Naive thymus-derived CD8-positive, alpha-beta T cell (primary cell): ENCODE measurements at regions not wholly inside any gene's neighbourhood (a gene's known extent, or its start where the extent isn't known, plus 50 kb on each side); places are given as distances from the start of the nearest gene placed in this dataset.
"Not testable (repeated sequence)": the region's sequence is repeated elsewhere in the genome, so short reads cannot be mapped to it uniquely, and the experiment has no call there.

Experiments
- ATAC-seq, 2 donors: fragments of 150-1000 bp; cut with Tn5 transposase in 1 of 2; sonication (Bioruptor Pico), chemical (Tn5 transposase) in 1 of 2; 1 replicate in 1 of 2; 2 replicates in 1 of 2; pipeline ENCODE4 v1.10.0; 2021; ENCODE audit warnings: mild to moderate bottlenecking in 2 of 2, moderate library complexity in 2 of 2
- POLR2A ChIA-PET: fragments of 350-600 bp; sonication (Branson Sonifier 250); formaldehyde crosslinking; loops from one replicate; lab custom pipeline; 2021; ENCODE audit warnings: antibody characterized with exemption; lab: Charles Lee
- DNase-seq, 10 donors: peaks; one replicate each; pipeline versions ENCODE4 v3.0.0 to v3.0.0-alpha.2; 2020 to 2022
- H3K27ac Mint-ChIP-seq, 10 donors: one replicate each; pipeline ENCODE4 v1.8.0; 2020 to 2022; ENCODE audit warnings: mild to moderate bottlenecking in 10 of 10, mixed read lengths in 10 of 10, moderate library complexity in 4 of 10, inconsistent platforms in 1 of 10
- H3K27me3 Mint-ChIP-seq, 5 donors: one replicate each; pipeline ENCODE4 v1.8.0; 2021 to 2022; ENCODE audit warnings: mixed read lengths in 5 of 5
- H3K36me3 Mint-ChIP-seq, 3 donors: one replicate each; pipeline ENCODE4 v1.8.0; 2020 to 2022; ENCODE audit warnings: mixed read lengths in 3 of 3, mild to moderate bottlenecking in 2 of 3, inconsistent platforms in 1 of 3
- H3K4me1 Mint-ChIP-seq, 4 donors: one replicate each; pipeline ENCODE4 v1.8.0; 2021 to 2022; ENCODE audit warnings: mixed read lengths in 4 of 4
- H3K4me3 Mint-ChIP-seq, 10 donors: one replicate each; pipeline ENCODE4 v1.8.0; 2020 to 2022; ENCODE audit warnings: mild to moderate bottlenecking in 10 of 10, mixed read lengths in 10 of 10, moderate library complexity in 6 of 10, inconsistent platforms in 1 of 10
- H3K9me3 Mint-ChIP-seq, 9 donors: one replicate each; pipeline ENCODE4 v1.8.0; 2020 to 2022; ENCODE audit warnings: mixed read lengths in 9 of 9, mild to moderate bottlenecking in 3 of 9, inconsistent platforms in 1 of 9, moderate library complexity in 1 of 9

DNA sequence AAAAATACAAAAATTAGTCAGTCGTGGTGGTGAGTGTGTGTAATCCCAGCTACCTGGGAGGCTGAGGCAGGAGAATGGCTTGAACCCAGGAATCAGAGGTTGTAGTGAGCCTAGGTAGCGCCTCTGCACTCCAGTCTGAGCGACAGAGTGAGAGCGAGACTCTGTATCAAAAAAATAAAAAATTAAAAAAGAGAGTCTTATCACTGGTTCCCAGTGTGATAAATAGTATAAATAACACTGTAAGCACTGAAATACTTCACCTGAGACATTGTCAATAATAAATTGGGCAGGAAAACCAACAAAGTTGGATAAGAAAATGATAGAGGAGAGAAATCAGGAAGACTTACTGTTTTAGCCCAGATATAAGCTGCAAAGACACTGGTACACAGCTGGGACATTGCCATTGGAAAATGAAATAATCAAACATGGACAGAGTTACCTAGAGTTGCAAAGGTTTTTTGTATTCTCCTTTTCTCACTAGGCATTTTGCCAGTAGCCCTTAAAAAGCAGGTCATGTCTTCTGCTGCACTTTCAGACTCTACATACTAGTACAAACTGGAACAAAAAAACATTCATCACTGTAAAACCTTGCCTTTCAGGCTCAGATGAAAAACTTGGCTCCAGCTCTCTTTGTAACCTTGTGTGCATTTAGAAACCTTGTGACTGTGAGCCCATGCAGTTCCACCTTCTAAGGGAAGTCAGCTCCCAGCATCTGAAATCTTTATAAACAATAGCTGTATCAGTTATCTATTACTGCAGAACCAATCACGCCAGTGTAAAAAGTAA is 55.0 kb upstream of the PPP1R2C start:
- Mint-ChIP-seq H3K27me3 (no peaks in the 10 kb centered on the region), H3K4me3 (no peak overlapping the region), H3K36me3 (peaks cover 0 to 5% (median 0%) of the 10 kb centered on the region in 3 donors), H3K4me1 (peaks cover 3 to 10% (median 8%) of the 10 kb centered on the region in 4 donors), H3K9me3 (peaks cover 0 to 12% (median 0%) of the 10 kb centered on the region in 9 donors), H3K27ac (no peak overlapping the region)
- no peak for ATAC-seq
- no peak for DNase-seq
- POLR2A ChIA-PET: no interaction called here

DNA sequence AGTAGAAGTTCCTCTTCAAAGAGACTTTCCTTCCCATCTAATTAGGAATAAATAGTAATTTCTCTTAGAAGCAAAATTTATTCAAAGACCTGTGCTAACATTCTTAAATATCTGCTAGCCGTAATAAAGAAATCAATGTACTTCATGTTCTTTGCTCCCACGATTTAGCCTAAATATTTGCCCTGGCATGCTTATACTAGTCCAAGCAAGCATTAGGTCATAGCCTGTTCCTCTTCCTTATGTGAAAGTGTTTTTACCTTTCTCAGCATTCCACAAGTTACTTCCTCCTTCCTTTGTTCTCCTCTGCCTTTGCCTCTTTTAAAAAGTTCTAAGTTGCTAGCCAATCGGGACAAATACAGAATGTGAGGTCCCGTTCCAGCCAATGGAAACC is 55.6 kb upstream of the PPP1R2C start:
- H3K4me1 Mint-ChIP-seq: not testable (repeated sequence)

DNA sequence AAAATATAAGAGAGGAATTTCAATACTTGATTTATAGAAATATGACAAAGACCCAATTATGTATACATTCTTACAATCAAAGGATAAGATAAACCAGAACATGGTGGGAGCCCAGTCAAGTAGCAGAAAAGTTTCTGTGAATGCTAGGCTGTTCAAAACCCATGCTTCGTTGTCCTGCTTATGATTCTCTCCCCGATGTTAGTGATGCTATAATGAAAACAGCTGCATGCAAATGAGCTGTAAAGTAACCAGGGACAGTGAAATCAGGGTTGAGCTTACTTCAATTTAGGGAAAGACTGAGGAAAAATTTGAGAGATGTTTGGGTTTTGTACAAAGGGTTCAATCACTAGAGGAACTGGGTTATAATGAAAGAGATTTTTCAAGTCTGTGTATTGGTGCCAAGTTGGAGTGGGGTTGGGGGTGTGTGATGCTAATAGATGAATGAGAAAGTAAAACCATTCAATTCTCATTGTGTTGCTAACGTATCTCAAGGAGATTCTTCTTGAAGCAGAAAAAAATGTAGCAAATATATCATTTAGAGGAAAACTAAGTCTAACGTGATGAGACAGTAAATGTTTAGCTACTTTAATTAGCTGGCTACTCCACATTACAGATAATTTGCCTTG is 59.3 kb upstream of the PPP1R2C start:
- H3K27ac Mint-ChIP-seq: no peak overlapping the region
- POLR2A ChIA-PET: no interaction called here
- H3K9me3 Mint-ChIP-seq: peaks cover 0 to 7% (median 0%) of the 10 kb centered on the region in 9 donors

More for the DNA sequence above, 55.6 kb upstream of the PPP1R2C start:
- H3K36me3 Mint-ChIP-seq, H3K27ac Mint-ChIP-seq, POLR2A ChIA-PET, ATAC-seq, DNase-seq, H3K27me3 Mint-ChIP-seq, H3K4me3 Mint-ChIP-seq: not testable (repeated sequence)
- H3K9me3 Mint-ChIP-seq: peaks cover 0 to 12% (median 0%) of the 10 kb centered on the region in 9 donors

DNA sequence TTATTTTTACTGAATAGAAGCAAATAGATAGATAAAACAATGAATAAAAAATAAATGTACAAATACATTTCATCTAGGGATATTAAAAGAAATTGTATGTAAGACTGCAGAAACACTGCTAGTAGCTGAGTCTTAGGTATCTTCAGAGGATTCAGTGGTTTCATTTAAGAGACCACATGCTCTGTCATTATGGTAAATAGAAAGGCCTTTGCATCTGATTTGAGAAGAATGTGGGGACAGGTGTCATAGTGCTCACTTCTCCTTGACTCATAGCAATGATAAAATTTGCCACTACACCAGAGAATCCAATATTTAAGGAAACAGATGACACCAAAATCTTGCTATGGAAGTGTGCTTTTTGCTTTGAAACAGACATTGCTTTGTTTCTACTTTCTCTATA is 59.8 kb upstream of the PPP1R2C start:
- ATAC-seq: peak in 1 of 2 donors; percentile 44
- POLR2A ChIA-PET: no interaction called here

More for the DNA sequence above, 59.3 kb upstream of the PPP1R2C start:
- ATAC-seq (no peak), DNase-seq (no peak)
- H3K36me3 Mint-ChIP-seq: peaks cover 0 to 5% (median 0%) of the 10 kb centered on the region in 3 donors
- H3K4me1 Mint-ChIP-seq: peaks cover 3 to 10% (median 8%) of the 10 kb centered on the region in 4 donors
- peak overlapping the region in 1 of 10 donors; percentile 1 for H3K4me3 Mint-ChIP-seq
- H3K27me3 Mint-ChIP-seq: no peaks in the 10 kb centered on the region

DNA sequence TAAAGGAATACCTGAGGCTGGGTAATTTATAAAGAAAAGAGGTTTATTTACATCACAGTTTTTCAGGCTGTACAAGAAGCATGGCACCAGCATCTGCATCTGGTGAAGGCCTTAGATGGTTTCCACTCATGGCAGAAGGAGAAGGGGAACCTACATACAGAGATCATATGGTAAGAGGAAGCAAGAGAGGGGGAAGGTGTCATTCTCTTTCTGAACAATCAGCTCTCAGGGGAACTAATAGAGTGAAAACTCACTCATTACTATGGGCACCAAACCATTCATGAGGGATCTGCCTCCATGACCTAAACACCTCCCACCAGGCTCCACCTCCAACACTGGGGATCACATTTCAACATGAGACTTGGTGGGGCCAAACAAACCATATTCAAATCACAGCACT is 61.7 kb upstream of the PPP1R2C start:
- Mint-ChIP-seq H3K9me3 (peaks cover 0 to 7% (median 0%) of the 10 kb centered on the region in 9 donors), H3K4me1 (peaks cover 3 to 9% (median 7%) of the 10 kb centered on the region in 4 donors), H3K4me3 (no peak overlapping the region), H3K27ac (no peak overlapping the region), H3K36me3 (peaks cover 0 to 5% (median 0%) of the 10 kb centered on the region in 3 donors), H3K27me3 (no peaks in the 10 kb centered on the region)
- no peak for ATAC-seq
- POLR2A ChIA-PET: no interaction called here
- DNase-seq: no peak

More for the DNA sequence above, 59.8 kb upstream of the PPP1R2C start:
- DNase-seq: peak in 1 of 10 donors; percentile 2
- no peak overlapping the region for H3K27ac Mint-ChIP-seq
- H3K4me3 Mint-ChIP-seq: no peak overlapping the region
- H3K9me3 Mint-ChIP-seq: peaks cover 0 to 7% (median 0%) of the 10 kb centered on the region in 9 donors
- H3K36me3 Mint-ChIP-seq: peaks cover 0 to 5% (median 0%) of the 10 kb centered on the region in 3 donors
- no peaks in the 10 kb centered on the region for H3K27me3 Mint-ChIP-seq
- H3K4me1 Mint-ChIP-seq: peaks cover 3 to 10% (median 8%) of the 10 kb centered on the region in 4 donors

DNA sequence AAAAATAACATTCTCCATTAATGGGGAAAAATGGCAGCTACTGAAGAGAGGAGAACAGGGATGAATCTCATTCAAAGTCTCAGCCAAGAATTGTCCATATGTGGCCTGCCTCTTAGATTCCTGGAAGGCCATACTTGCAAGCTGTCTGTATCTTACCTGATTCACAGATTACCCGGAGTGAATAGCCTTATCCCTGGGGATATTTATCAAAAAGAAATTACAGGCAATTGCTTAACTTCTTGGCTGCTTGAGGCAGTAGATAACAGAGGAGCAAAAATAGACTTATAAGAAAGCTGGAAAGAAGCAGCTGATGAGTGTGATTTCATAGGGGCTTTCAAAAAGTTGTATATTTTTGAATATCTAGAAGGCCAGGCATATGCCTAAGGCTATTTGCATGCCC is 68.8 kb upstream of the PPP1R2C start:
- Mint-ChIP-seq H3K27ac (no peak overlapping the region), H3K4me3 (no peak overlapping the region), H3K9me3 (peaks cover 0 to 28% (median 14%) of the 10 kb centered on the region in 9 donors), H3K4me1 (peaks cover 0 to 5% (median 2%) of the 10 kb centered on the region in 4 donors), H3K36me3 (peaks cover 0 to 30% (median 4%) of the 10 kb centered on the region in 3 donors), H3K27me3 (no peaks in the 10 kb centered on the region)
- POLR2A ChIA-PET: no interaction called here
- ATAC-seq (no peak), DNase-seq (no peak)

DNA sequence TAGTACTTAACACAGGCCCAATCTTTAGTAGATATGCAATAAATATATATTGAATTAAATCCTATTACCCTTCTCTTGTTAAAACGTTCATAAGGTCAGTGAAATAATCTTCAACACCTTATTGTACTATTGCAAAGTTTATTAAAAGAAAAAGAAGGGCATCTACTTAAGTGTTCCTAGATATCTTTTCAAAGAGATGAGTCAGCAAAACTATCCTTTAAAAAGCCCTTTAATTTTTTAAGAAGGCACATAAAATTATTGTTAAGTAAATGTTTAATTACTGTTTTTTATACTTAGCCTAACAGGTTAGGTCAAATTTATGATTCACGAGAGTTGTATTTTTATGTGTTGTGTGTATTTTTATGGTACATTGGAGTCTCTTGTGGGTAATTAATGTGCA is 77.3 kb upstream of the PPP1R2C start:
- DNase-seq (no peak), ATAC-seq (no peak)
- Mint-ChIP-seq H3K9me3 (peaks cover 0 to 13% (median 0%) of the 10 kb centered on the region in 9 donors), H3K4me1 (peaks cover 2 to 8% (median 5%) of the 10 kb centered on the region in 4 donors), H3K36me3 (peaks cover 0 to 13% (median 7%) of the 10 kb centered on the region in 3 donors), H3K27ac (no peak overlapping the region), H3K4me3 (no peak overlapping the region), H3K27me3 (no peaks in the 10 kb centered on the region)
- POLR2A ChIA-PET: no interaction called here

DNA sequence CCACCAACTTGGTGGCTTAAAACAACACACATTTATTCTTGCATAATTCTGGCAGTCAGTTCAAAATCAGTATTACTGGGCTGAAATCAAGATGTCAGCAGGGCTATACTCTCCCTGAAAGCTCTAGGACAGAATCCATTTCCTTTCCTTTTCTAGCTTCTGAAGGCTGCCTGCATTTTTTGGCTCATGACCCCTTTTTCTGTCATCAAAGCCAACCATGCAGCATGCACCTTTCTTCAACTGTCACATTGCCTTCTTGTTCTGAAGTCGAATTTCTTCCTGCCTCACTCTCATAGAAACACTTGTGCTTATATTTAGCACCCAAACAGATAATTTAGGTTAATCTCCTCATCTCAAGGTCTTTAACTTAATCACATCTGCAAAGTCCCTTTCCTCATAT is 79.8 kb upstream of the PPP1R2C start:
- peaks cover 2 to 8% (median 5%) of the 10 kb centered on the region in 4 donors for H3K4me1 Mint-ChIP-seq
- POLR2A ChIA-PET: no interaction called here
- H3K9me3 Mint-ChIP-seq: peaks cover 0 to 13% (median 0%) of the 10 kb centered on the region in 9 donors
- no peak for DNase-seq
- no peaks in the 10 kb centered on the region for H3K27me3 Mint-ChIP-seq
- H3K27ac Mint-ChIP-seq: peak overlapping the region in 1 of 10 donors; percentile 13
- H3K4me3 Mint-ChIP-seq: no peak overlapping the region
- ATAC-seq: no peak
- peaks cover 0 to 13% (median 7%) of the 10 kb centered on the region in 3 donors for H3K36me3 Mint-ChIP-seq

DNA sequence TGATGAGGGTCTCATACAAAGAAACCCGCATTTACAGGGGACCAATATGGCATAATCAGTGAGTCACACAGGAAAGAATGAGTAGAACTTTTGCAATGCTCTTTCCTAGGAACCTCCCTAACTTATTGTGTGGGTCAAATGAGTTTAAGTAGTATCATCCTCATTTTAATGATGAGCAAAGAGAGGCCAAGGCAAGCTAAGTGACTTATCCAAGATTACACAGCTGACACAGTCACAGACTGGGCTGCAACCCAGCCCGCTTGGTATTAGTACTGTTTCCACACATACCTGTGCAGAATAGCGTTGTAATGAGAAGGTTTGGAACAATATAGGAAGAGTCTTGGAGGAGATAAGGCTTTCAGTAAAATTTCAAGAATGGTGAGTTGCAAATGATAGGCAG is 91.0 kb upstream of the PPP1R2C start:
- peaks cover 5 to 25% (median 18%) of the 10 kb centered on the region in 4 donors for H3K4me1 Mint-ChIP-seq
- H3K27me3 Mint-ChIP-seq: no peaks in the 10 kb centered on the region
- peaks cover 0 to 8% (median 0%) of the 10 kb centered on the region in 9 donors for H3K9me3 Mint-ChIP-seq
- DNase-seq (no peak), ATAC-seq (no peak)
- no peak overlapping the region for H3K27ac Mint-ChIP-seq
- no peaks in the 10 kb centered on the region for H3K36me3 Mint-ChIP-seq
- POLR2A ChIA-PET: no interaction called here
- no peak overlapping the region for H3K4me3 Mint-ChIP-seq

DNA sequence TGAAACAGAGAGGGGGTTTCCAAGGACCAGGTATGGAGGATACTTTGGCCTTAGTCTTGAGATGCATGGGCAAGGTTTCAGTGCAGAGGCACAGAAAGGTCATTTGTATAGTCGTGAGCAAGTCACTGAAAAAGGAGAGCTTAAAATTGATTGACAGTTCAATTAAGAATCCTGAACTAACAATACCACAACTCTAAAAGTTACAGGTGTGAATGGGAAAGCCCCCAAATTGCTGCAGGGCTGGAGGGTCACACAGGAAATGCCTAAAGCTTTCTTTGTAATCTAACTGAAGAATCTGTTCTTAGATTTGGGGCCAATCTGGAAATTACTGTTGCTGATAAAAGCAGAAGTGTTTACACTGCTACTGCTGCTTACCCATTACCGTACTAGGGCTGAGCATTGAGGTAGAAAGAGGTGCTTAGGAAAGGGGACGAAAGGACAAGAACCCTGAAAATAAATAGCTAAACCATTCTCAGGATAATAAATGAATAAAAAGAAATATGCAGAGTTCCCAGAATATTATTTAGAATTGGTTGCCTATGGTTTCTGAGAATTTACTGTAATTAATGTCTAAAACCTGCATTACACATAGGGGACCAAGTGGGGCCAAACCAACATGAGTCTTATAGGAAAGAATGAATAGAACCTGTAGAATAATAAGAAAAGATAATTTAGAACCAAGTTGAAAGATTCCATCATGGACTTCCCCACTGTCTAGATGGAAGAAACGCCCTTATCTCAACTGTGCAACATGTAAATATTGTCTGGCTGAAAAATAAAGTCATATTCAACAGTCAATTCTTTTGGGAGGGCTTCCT is 91.9 kb upstream of the PPP1R2C start:
- POLR2A ChIA-PET: no interaction called here
- Mint-ChIP-seq H3K4me1 (peaks cover 5 to 25% (median 18%) of the 10 kb centered on the region in 4 donors), H3K9me3 (peaks cover 0 to 8% (median 0%) of the 10 kb centered on the region in 9 donors), H3K4me3 (peak overlapping the region in 1 of 10 donors; percentile 14), H3K27ac (peak overlapping the region in 2 of 10 donors; percentile 7 to 26), H3K36me3 (peaks cover 0 to 2% (median under 1%) of the 10 kb centered on the region in 3 donors), H3K27me3 (no peaks in the 10 kb centered on the region)
- ATAC-seq: peak in 1 of 2 donors; percentile 22
- DNase-seq: no peak

DNA sequence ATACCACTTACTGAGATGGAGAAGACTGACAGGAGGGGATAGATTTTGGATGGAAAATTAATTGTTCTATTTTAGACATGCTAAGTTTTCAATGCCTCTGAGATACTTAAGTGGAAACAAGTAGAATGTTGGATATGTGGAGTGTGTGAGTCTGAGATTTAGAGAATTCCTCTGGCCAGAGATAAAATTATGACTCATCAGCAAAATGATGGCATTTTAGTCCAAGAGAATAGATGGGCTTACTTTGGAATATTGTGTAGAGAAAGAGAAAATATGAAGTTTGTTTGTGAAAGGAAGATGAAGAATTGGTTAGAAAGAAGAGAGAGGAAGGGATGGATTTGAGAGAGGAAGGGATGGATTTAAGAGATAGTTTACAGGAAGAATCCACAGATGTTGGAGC is 108.6 kb upstream of the PPP1R2C start:
- no peak overlapping the region for H3K4me3 Mint-ChIP-seq
- peaks cover 0 to 3% (median 0%) of the 10 kb centered on the region in 4 donors for H3K4me1 Mint-ChIP-seq
- no peak for DNase-seq
- peaks cover 0 to 7% (median 0%) of the 10 kb centered on the region in 9 donors for H3K9me3 Mint-ChIP-seq
- POLR2A ChIA-PET: no interaction called here
- peaks cover 0 to 21% (median 0%) of the 10 kb centered on the region in 3 donors for H3K36me3 Mint-ChIP-seq
- H3K27me3 Mint-ChIP-seq: no peaks in the 10 kb centered on the region
- no peak for ATAC-seq
- H3K27ac Mint-ChIP-seq: no peak overlapping the region

DNA sequence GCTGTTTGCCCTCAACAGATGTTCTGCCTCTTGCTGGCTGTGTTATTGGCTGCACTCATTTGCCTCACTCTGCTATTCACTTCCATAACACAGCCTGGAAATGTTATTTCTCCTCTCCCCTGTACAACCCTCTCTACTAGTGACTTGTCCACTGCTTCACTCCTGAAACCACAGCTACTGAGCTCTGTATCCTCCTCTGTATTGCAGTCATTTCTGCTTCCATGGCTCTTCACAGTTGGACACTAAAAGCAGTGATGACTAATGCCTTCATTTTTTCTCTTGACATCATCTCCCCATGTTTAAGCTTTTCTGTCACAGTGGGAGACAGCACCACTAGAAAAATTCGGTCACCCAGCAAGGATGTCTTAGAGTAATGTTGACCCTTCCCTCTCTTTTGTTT is 123.0 kb upstream of the PPP1R2C start:
- H3K27ac Mint-ChIP-seq: peak overlapping the region in 1 of 10 donors; percentile 27
- H3K4me1 Mint-ChIP-seq: peaks cover 0 to 17% (median 5%) of the 10 kb centered on the region in 4 donors

More for the DNA sequence above, 123.0 kb upstream of the PPP1R2C start:
- H3K4me3 Mint-ChIP-seq: no peak overlapping the region
- POLR2A ChIA-PET: interaction anchor here (0.6 kb wide), 1 partner anchor 1414 kb away, joined by 3 read pairs; no protein-coding TSS in a partner anchor
- peaks cover 0 to 3% (median 0%) of the 10 kb centered on the region in 9 donors for H3K9me3 Mint-ChIP-seq
- ATAC-seq: no peak
- peaks cover 0 to 4% (median 0%) of the 10 kb centered on the region in 3 donors for H3K36me3 Mint-ChIP-seq
- no peaks in the 10 kb centered on the region for H3K27me3 Mint-ChIP-seq
- DNase-seq: no peak
